HG03571 (cell line): ENCODE measurements at regions not wholly inside any gene's neighbourhood (a gene's known extent, or its start where the extent isn't known, plus 50 kb on each side); places are given as distances from the start of the nearest gene placed in this dataset.

Experiments
- ATAC-seq: cut with Tn5 transposase; IDR thresholded peaks from one replicate; pipeline ENCODE4 v1.9.1; 2021; ENCODE audit not compliant: unreplicated experiment

- no peak for ATAC-seq
These were observed 519.6 kb upstream of the LINC00305 start for GRCh38 chr18:64668461-64668962.

GRCh38 chr18:64663086-64663485 is 514.2 kb upstream of the LINC00305 start:
- ATAC-seq: no peak

- no peak for ATAC-seq
These were observed 510.3 kb upstream of the LINC00305 start for GRCh38 chr18:64659196-64659595.

GRCh38 chr18:64653068-64653467 is 504.2 kb upstream of the LINC00305 start:
- ATAC-seq: no peak

GRCh38 chr18:64650068-64650467 is 501.2 kb upstream of the LINC00305 start:
- no peak for ATAC-seq

- ATAC-seq: no peak
These were observed 496.9 kb upstream of the LINC00305 start for GRCh38 chr18:64645753-64646152.

- ATAC-seq: no peak
These were observed 490.6 kb upstream of the LINC00305 start for GRCh38 chr18:64639536-64639935.

- ATAC-seq: no peak
These were observed 472.2 kb upstream of the LINC00305 start for GRCh38 chr18:64620971-64621560.

- ATAC-seq: no peak
These were observed 469.5 kb upstream of the LINC00305 start for GRCh38 chr18:64618390-64618789.

- no peak for ATAC-seq
These were observed 466.1 kb upstream of the LINC00305 start for GRCh38 chr18:64615021-64615420.

GRCh38 chr18:64614446-64614845 is 465.6 kb upstream of the LINC00305 start:
- no peak for ATAC-seq

- ATAC-seq: no peak
These were observed 443.4 kb upstream of the LINC00305 start for GRCh38 chr18:64592246-64592645.

- ATAC-seq: no peak
These were observed 440.1 kb upstream of the LINC00305 start for GRCh38 chr18:64589000-64589399.

GRCh38 chr18:64566456-64566855 is 417.6 kb upstream of the LINC00305 start:
- ATAC-seq: no peak

GRCh38 chr18:64562651-64563050 is 413.8 kb upstream of the LINC00305 start:
- ATAC-seq: no peak

GRCh38 chr18:64546451-64546850 is 397.6 kb upstream of the LINC00305 start:
- no peak for ATAC-seq

- ATAC-seq: no peak
These were observed 391.0 kb upstream of the LINC00305 start for GRCh38 chr18:64539847-64540246.

GRCh38 chr18:64528646-64529045 is 379.8 kb upstream of the LINC00305 start:
- ATAC-seq: no peak

GRCh38 chr18:64519201-64519600 is 370.3 kb upstream of the LINC00305 start:
- no peak for ATAC-seq

GRCh38 chr18:64518191-64518590 is 369.3 kb upstream of the LINC00305 start:
- no peak for ATAC-seq

- no peak for ATAC-seq
These were observed 364.5 kb upstream of the LINC00305 start for GRCh38 chr18:64513401-64513800.

GRCh38 chr18:64490207-64490606 is 341.3 kb upstream of the LINC00305 start:
- ATAC-seq: no peak

GRCh38 chr18:64488698-64489097 is 339.8 kb upstream of the LINC00305 start:
- ATAC-seq: no peak
